ENCODE measurements at regions not wholly inside any gene's neighbourhood (a gene's known extent, or its start where the extent isn't known, plus 50 kb on each side); places are given as distances from the start of the nearest gene placed in this dataset.

GRCh38 chr18:58814317-58814716 lies 50.4 kb upstream of the ZNF532 start:
- H3K9me3 ChIP-seq (replicated peaks; ENCODE audit: insufficient read depth, low read length): no peaks in the 10 kb centered on the region
- H3K4me3 ChIP-seq (ENCODE audit: low read length): no peak overlapping the region
- no peak overlapping the region for H3K27ac ChIP-seq (ENCODE audit: low read length)
- H3K4me2 ChIP-seq (ENCODE audit: low read depth, low read length): no peak overlapping the region
- H3K27me3 ChIP-seq (replicated peaks; ENCODE audit: insufficient read depth, low read length): peaks cover 46% of the 10 kb centered on the region
- no peaks in the 10 kb centered on the region for H3K79me2 ChIP-seq (ENCODE audit: low read length)
- no peak for DNase-seq
- H3K9ac ChIP-seq (ENCODE audit: low read length): no peak overlapping the region
- no peaks in the 10 kb centered on the region for H4K20me1 ChIP-seq (ENCODE audit: insufficient read depth, low read length)
- H3K36me3 ChIP-seq (replicated peaks; ENCODE audit: insufficient read depth, low read length): no peaks in the 10 kb centered on the region
- H3F3A ChIP-seq (ENCODE audit: insufficient read depth, low read length): peaks cover 9% of the 10 kb centered on the region
- H2AFZ ChIP-seq (ENCODE audit: low read length): no peak overlapping the region
- no peaks in the 10 kb centered on the region for H3K9me2 ChIP-seq (replicated peaks; ENCODE audit: insufficient read depth, low read length)
- H3K4me1 ChIP-seq (ENCODE audit: low read length): peaks cover 8% of the 10 kb centered on the region
- TF ChIP-seq EZH2phosphoT487 (IDR thresholded peaks at IDR 0.05; ENCODE audit: low read length) (no peak), CTCF (IDR thresholded peaks at IDR 0.05; ENCODE audit: low read length) (no peak), EZH2 (optimal IDR thresholded peaks at IDR 0.05; ENCODE audit: low read depth, low read length) (no peak)
